Neural cell (in vitro differentiated cells): ENCODE measurements at regions not wholly inside any gene's neighbourhood (a gene's known extent, or its start where the extent isn't known, plus 50 kb on each side); places are given as distances from the start of the nearest gene placed in this dataset.

Experiments used
- H2AFZ ChIP-seq: fragments of 200-600, 300-800 bp; sonication (generic), shearing (Covaris generic); 2 replicates; pipeline ENCODE4 v1.6.0; 2014; ENCODE audit warnings: low read depth, mild to moderate bottlenecking, antibody characterized with exemption, low read length, moderate library complexity
- H3F3A ChIP-seq: fragments of 200-600 bp; shearing (Covaris generic); 2 replicates; pipeline ENCODE4 v1.6.1; 2016; ENCODE audit warnings: mild to moderate bottlenecking, moderate library complexity, mixed read lengths, antibody characterized with exemption, low read length; ENCODE audit not compliant: insufficient read depth, poor library complexity, severe bottlenecking
- H3K27ac ChIP-seq: fragments of 200-600, 300-800 bp; sonication (generic), shearing (Covaris generic); 2 replicates; pipeline ENCODE4 v1.5.1; 2014; ENCODE audit warnings: mild to moderate bottlenecking, low read length, moderate library complexity
- H3K27me3 ChIP-seq: fragments of 300-800, 200-600 bp; sonication (generic), shearing (Covaris generic); 2 replicates; pipeline ENCODE4 v1.6.0; 2014; ENCODE audit warnings: mild to moderate bottlenecking, low read depth, low read length, moderate library complexity; ENCODE audit not compliant: insufficient read depth
- H3K36me3 ChIP-seq: fragments of 300-800, 200-600 bp; sonication (generic), shearing (Covaris generic); 2 replicates; pipeline ENCODE4 v1.5.1; 2014; ENCODE audit warnings: mild to moderate bottlenecking, antibody characterized with exemption, low read length, moderate library complexity; ENCODE audit not compliant: insufficient read depth
- H3K4me2 ChIP-seq: fragments of 300-800, 200-600 bp; sonication (generic), shearing (Covaris generic); 2 replicates; pipeline ENCODE4 v1.6.0; 2014; ENCODE audit warnings: mild to moderate bottlenecking, low read length
- H3K4me3 ChIP-seq: fragments of 300-800, 200-600 bp; sonication (generic), shearing (Covaris generic); 2 replicates; pipeline ENCODE4 v1.5.1; 2014; ENCODE audit warnings: mild to moderate bottlenecking, low read length, moderate library complexity
- H3K79me2 ChIP-seq: fragments of 200-600 bp; shearing (Covaris generic); replicated peaks from 2 replicates; pipeline ENCODE4 v1.6.0; 2014; ENCODE audit warnings: mild to moderate bottlenecking, low read length, moderate library complexity; ENCODE audit not compliant: insufficient read depth
- H3K9ac ChIP-seq: fragments of 300-800, 200-600 bp; sonication (generic), shearing (Covaris generic); 2 replicates; pipeline ENCODE4 v1.6.1; 2016; ENCODE audit warnings: mild to moderate bottlenecking, low read length, mixed read lengths
- H3K9me2 ChIP-seq: fragments of 200-600 bp; shearing (Covaris generic); 2 replicates; pipeline ENCODE4 v1.6.1; 2016; ENCODE audit warnings: mild to moderate bottlenecking, low read length, mixed read lengths; ENCODE audit not compliant: insufficient read depth
- H3K9me3 ChIP-seq: fragments of 200-600, 300-800 bp; sonication (generic), shearing (Covaris generic); 2 replicates; pipeline ENCODE4 v1.6.1; 2016; ENCODE audit warnings: mild to moderate bottlenecking, mixed run types, low read length, moderate library complexity, mixed read lengths
- H4K20me1 ChIP-seq: fragments of 200-600 bp; shearing (Covaris generic); 2 replicates; pipeline ENCODE4 v1.6.1; 2016; ENCODE audit warnings: mild to moderate bottlenecking, mixed run types; ENCODE audit not compliant: insufficient read depth
- EP300 ChIP-seq: fragments of 450-650 bp; conservative IDR thresholded peaks from 2 replicates; pipeline ENCODE4 v1.6.1; 2014; ENCODE audit warnings: antibody characterized with exemption, mild to moderate bottlenecking, moderate library complexity; ENCODE audit not compliant: poor library complexity, severe bottlenecking
- EZH2 ChIP-seq: fragments of 200-600, 300-800 bp; shearing (Covaris generic), sonication (generic); IDR thresholded peaks from 2 replicates; pipeline ENCODE4 v1.6.1; 2014; ENCODE audit warnings: antibody characterized with exemption, low read length, borderline replicate concordance, mild to moderate bottlenecking; ENCODE audit not compliant: insufficient read depth, poor library complexity, severe bottlenecking
- MXI1 ChIP-seq: fragments of 450-650 bp; conservative IDR thresholded peaks from 2 replicates; pipeline ENCODE4 v1.6.1; 2014; ENCODE audit warnings: antibody characterized with exemption, mild to moderate bottlenecking; ENCODE audit not compliant: poor library complexity, severe bottlenecking
- POLR2AphosphoS5 ChIP-seq: IDR thresholded peaks from 2 replicates; pipeline ENCODE4 v1.6.1; 2012
- RAD21 ChIP-seq: fragments of 450-650 bp; conservative IDR thresholded peaks from 2 replicates; pipeline ENCODE4 v1.6.1; 2014; ENCODE audit warnings: antibody characterized with exemption, mild to moderate bottlenecking, moderate library complexity
- SMC3 ChIP-seq: fragments of 450-650 bp; conservative IDR thresholded peaks from 2 replicates; pipeline ENCODE4 v1.6.1; 2014; ENCODE audit warnings: antibody characterized with exemption, mild to moderate bottlenecking, moderate library complexity; ENCODE audit not compliant: poor library complexity
- TAF1 ChIP-seq: IDR thresholded peaks from 2 replicates; pipeline ENCODE4 v1.6.1; 2012; ENCODE audit warnings: low read depth
- TF ChIP-seq, protein P1 (sequence below): IDR thresholded peaks from 2 replicates; pipeline ENCODE4 v1.6.1; 2012; ENCODE audit warnings: borderline replicate concordance
- TF ChIP-seq, protein P2 (sequence below): fragments of 450-650 bp; IDR thresholded peaks from 2 replicates; pipeline ENCODE4 v1.5.1; 2014; ENCODE audit warnings: antibody characterized with exemption, mild to moderate bottlenecking, moderate library complexity; ENCODE audit not compliant: poor library complexity, severe bottlenecking

DNA sequence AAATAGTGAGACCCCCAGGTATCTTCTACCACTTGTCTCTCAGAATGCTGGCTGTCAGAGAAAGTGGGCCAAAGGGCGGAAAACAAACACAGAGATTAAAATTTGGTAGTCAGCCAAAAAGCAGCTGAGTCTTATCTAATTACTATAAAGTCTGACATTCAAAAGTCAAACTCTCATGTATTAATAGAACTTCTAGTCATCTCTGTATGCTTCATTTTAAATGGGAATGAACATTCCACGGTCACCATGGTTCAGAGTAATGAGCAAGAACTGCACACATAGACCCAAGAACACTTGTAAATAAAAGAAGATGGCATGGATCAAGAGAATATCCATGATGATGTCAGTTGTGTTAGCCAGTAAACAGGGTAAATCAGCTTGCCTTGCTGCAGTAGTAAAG, 1267.0 kb upstream of the CHAC2 start:
- Histone ChIP-seq H3K27ac (no peak overlapping the region), H2AFZ (no peak overlapping the region), H3K36me3 (no peaks in the 10 kb centered on the region), H3K79me2 (no peaks in the 10 kb centered on the region), H3F3A (no peaks in the 10 kb centered on the region), H3K4me2 (no peak overlapping the region), H3K9me2 (no peaks in the 10 kb centered on the region), H3K9ac (no peak overlapping the region), H3K4me3 (no peak overlapping the region), H4K20me1 (no peaks in the 10 kb centered on the region), H3K9me3 (no peaks in the 10 kb centered on the region), H3K27me3 (no peaks in the 10 kb centered on the region)
- TF ChIP-seq EP300: no peak

DNA sequence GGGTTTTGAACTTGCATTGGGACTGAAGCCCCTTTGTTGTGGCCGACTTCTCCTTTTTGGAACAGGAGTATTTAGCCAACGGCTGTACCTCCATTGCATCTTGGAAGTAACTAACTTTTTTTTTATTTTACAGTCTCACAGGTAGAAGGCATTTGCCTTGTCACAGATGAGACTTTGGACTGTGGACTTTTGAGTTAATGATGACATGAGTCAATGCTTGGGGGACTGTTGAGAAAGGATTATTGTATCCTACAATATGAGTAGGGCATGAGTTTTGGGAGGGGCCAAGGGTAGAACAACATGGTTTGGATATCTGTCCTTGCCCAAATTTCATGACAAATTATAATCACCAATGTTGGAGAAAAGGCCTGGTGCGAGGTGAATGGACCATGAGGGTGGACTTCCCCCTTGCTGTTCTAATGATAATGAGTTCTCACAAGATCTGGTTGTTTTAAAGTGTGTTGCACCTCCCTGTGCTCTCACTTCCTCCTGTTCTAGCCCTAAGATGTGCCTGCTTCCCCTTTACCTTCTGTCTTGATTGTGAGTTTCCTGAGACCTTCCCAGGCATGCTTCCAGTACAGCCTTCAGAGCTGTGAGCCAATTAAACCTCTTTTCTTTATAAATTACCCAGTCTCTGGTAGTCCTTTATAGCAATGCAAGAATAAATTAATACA, 1269.4 kb upstream of the CHAC2 start:
- TF ChIP-seq MXI1 (no peak), SMC3 (no peak), POLR2AphosphoS5 (no peak), EZH2 (no peak), RAD21 (no peak), TAF1 (no peak), EP300 (no peak)
- TF ChIP-seq, protein P1, sequence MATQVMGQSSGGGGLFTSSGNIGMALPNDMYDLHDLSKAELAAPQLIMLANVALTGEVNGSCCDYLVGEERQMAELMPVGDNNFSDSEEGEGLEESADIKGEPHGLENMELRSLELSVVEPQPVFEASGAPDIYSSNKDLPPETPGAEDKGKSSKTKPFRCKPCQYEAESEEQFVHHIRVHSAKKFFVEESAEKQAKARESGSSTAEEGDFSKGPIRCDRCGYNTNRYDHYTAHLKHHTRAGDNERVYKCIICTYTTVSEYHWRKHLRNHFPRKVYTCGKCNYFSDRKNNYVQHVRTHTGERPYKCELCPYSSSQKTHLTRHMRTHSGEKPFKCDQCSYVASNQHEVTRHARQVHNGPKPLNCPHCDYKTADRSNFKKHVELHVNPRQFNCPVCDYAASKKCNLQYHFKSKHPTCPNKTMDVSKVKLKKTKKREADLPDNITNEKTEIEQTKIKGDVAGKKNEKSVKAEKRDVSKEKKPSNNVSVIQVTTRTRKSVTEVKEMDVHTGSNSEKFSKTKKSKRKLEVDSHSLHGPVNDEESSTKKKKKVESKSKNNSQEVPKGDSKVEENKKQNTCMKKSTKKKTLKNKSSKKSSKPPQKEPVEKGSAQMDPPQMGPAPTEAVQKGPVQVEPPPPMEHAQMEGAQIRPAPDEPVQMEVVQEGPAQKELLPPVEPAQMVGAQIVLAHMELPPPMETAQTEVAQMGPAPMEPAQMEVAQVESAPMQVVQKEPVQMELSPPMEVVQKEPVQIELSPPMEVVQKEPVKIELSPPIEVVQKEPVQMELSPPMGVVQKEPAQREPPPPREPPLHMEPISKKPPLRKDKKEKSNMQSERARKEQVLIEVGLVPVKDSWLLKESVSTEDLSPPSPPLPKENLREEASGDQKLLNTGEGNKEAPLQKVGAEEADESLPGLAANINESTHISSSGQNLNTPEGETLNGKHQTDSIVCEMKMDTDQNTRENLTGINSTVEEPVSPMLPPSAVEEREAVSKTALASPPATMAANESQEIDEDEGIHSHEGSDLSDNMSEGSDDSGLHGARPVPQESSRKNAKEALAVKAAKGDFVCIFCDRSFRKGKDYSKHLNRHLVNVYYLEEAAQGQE: no peak
- TF ChIP-seq, protein P2, sequence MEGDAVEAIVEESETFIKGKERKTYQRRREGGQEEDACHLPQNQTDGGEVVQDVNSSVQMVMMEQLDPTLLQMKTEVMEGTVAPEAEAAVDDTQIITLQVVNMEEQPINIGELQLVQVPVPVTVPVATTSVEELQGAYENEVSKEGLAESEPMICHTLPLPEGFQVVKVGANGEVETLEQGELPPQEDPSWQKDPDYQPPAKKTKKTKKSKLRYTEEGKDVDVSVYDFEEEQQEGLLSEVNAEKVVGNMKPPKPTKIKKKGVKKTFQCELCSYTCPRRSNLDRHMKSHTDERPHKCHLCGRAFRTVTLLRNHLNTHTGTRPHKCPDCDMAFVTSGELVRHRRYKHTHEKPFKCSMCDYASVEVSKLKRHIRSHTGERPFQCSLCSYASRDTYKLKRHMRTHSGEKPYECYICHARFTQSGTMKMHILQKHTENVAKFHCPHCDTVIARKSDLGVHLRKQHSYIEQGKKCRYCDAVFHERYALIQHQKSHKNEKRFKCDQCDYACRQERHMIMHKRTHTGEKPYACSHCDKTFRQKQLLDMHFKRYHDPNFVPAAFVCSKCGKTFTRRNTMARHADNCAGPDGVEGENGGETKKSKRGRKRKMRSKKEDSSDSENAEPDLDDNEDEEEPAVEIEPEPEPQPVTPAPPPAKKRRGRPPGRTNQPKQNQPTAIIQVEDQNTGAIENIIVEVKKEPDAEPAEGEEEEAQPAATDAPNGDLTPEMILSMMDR: no peak
- no peaks in the 10 kb centered on the region for H3F3A ChIP-seq
- H2AFZ ChIP-seq: no peak overlapping the region
- no peaks in the 10 kb centered on the region for H3K27me3 ChIP-seq
- no peaks in the 10 kb centered on the region for H4K20me1 ChIP-seq
- no peaks in the 10 kb centered on the region for H3K9me3 ChIP-seq
- no peaks in the 10 kb centered on the region for H3K36me3 ChIP-seq
- no peak overlapping the region for H3K27ac ChIP-seq
- no peak overlapping the region for H3K4me2 ChIP-seq
- no peaks in the 10 kb centered on the region for H3K79me2 ChIP-seq
- H3K9ac ChIP-seq: no peak overlapping the region
- H3K4me3 ChIP-seq: no peak overlapping the region
- H3K9me2 ChIP-seq: no peaks in the 10 kb centered on the region
